NCI-H748 treated with DMSO at 0.1 percent for 48 hours (cell line): ENCODE measurements at regions not wholly inside any gene's neighbourhood (a gene's known extent, or its start where the extent isn't known, plus 50 kb on each side); places are given as distances from the start of the nearest gene placed in this dataset.

Experiments used
- DNase-seq: peaks from one replicate; lab custom pipeline; 2025; lab: John Stamatoyannopoulos, UW

- no peak for DNase-seq
These were observed 139.6 kb upstream of the FAM20A start for GRCh38 chr17:68740555-68741447.

DNA sequence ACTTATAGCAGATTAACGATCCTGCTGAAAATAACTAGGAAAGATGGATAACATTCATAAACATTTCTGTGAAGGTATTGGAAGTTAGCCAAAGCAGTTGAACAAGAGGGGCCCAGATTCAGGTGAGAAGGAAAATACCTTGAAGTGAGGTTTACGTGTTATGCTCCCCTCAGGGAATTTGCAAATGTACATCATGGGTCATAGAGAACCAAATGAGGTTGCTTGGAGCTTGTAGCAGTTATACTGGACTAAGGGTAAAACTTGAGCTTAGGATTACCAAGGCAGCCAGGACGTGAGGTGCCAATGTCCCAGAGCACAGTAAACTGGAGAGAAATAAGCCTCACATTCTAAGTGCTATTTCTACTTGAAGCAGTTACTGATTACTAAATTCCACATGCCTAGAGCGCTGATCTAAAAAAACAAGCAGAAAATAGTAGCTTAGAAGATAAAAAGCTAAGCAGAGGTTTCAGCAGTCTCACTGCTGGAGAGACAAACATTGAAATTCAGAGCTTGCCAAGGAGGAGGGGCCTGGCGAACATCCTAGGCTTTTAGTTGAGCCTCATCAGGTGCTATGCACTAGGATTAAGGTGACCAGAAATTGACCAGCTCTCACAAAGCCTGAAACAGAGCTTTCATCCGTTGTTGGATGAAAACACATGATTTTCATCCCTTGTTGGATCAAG, 136.7 kb upstream of the FAM20A start:
- no peak for DNase-seq

- DNase-seq: no peak
These were observed 133.8 kb upstream of the FAM20A start for GRCh38 chr17:68734931-68735330.

GRCh38 chr17:68734187-68734900, 133.2 kb upstream of the FAM20A start:
- DNase-seq: no peak

GRCh38 chr17:68733241-68734176, 132.3 kb upstream of the FAM20A start:
- no peak for DNase-seq

GRCh38 chr17:68732301-68732749, 131.2 kb upstream of the FAM20A start:
- no peak for DNase-seq

GRCh38 chr17:68731465-68731864, 130.3 kb upstream of the FAM20A start:
- DNase-seq: no peak

DNA sequence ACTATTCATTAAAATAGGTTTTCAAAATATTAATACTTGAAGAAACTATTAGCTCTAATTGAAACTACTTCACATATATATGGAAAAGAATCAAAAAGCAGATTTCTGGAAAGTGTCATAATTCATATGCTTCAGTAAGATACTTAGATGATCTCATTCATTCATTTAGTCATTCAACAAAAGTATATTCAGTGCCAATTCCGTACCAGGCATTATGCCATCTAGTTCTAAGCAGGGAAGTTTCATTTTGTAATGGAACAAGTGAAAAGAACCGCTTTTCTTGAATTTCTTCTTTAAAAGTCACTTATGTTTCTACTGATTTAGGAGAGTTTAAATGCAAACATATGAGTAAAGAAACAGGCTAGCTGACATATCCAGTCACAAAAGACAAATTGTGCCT, 118.3 kb upstream of the FAM20A start:
- DNase-seq: no peak

DNA sequence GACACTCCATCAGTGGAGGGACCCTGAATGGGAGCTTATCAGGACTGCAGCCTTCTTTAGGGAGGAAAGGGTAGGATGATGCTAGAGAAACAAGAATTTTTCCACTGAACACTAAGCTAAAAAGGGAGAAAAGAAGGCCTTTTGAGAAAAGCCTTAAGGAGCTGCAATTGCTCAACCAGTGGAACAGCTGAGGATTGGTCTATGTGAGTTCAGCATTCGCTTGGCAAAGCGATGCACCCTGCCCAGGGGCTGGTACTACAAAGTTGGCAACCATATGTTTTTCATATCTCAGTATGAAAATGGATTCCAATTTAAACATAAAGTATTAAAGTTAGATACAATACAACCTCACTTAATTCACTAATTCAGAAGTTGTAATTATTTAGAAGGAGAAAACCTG, 117.8 kb upstream of the FAM20A start:
- no peak for DNase-seq

DNA sequence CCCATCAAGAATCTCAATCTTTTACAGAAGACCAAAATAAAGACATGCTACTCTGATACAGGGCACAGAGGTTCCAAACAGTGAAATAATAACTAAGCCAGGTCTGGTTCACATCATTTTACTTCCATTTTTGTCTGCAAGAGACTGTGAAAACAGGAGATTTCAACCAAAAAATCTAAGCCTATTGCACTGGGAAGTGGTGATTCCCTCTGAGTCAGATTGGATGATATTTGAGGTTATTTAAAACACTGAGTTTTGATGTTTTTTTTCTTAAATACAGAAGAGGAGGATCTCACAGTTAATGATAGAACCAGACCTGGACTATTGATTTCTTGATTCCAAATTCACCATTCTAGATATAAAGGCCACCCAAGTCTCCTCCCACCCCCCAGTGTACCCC, 117.3 kb upstream of the FAM20A start:
- no peak for DNase-seq

GRCh38 chr17:68714676-68715075, 113.5 kb upstream of the FAM20A start:
- DNase-seq: no peak

- DNase-seq: no peak
These were observed 110.7 kb upstream of the FAM20A start for GRCh38 chr17:68711858-68712257.

GRCh38 chr17:68710976-68711375, 109.8 kb upstream of the FAM20A start:
- no peak for DNase-seq

- DNase-seq: no peak
These were observed 109.0 kb upstream of the FAM20A start for GRCh38 chr17:68710035-68710780.

DNA sequence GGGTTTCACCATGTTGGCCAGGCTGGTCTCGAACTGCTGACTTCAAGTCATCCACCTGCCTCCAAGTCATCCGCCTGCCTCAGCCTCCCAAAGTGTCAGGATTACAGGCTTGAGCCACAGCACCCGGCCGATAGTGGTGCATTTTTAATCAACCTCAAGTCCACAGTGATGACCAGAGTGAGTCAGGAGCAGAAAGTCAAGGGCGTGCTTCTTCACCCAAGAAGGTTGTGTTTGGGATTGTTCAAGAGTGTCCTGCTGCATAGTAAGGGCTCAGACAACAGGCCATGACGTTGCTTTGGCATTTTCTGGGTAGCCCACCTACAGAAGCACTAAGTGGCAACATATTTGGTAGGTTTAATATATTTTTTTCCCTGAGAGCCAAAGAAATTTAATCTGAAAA, 108.3 kb upstream of the FAM20A start:
- DNase-seq: no peak

DNA sequence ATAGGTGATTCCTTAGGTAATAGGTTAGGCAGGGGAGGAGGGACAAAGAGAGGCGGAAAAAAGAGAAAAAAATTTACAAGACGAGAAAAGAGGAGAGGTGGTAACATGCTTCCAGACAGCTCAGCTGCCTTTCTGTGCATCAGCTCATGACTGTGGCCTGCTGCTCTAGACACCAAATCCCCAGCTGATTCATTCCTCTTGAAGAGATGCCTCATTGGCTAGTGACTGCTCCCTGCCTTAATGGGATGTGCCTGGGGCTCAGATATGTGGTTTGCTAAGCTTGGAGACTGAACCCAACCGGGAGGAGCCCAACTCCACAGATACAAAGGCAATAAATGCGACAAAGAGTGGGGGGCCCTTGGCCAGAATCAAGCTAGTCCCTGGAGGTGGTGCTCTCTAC, 105.9 kb upstream of the FAM20A start:
- no peak for DNase-seq

- DNase-seq: no peak
These were observed 105.3 kb upstream of the FAM20A start for GRCh38 chr17:68706356-68706920.

- no peak for DNase-seq
These were observed 104.5 kb upstream of the FAM20A start for GRCh38 chr17:68705714-68706076.

DNA sequence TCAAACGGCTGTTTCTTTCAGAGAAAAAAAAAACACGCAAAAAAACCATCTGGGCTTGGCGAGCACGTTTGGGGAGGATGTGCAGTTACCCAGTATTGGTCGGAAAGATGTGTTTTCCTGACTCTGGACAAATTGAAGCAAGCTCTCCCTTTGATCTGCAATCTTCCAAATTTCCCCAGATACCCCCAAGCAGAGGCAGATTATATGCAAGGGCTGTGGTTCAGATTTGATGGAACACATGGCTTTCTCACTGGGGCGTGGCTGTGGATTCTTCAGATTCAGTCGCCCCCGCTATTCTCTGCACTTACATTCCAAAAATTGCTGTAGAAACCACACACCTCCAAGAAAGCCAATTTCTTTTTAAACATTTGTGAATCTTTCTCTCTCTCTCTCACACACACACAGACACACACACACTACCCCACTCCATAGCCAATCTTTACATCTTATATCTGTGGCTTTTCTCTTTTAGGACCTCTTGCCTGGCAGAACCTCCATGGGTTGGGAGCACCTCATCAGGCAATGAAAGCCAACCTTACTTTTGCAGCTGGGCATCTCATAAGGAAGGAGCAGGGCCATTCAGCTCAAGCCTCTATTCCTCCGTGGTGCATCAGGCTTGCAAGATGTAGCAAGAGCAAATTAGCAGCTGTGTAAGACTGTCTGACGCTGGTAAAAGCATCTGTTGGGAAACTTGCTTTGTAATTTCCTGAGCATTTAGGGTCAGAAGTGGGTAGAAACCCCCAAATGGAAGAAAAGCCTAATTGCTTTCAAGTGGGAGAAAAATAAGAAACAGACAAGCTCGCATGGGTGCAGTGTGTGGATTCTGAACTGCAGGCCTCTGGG, 103.9 kb upstream of the FAM20A start:
- no peak for DNase-seq

DNA sequence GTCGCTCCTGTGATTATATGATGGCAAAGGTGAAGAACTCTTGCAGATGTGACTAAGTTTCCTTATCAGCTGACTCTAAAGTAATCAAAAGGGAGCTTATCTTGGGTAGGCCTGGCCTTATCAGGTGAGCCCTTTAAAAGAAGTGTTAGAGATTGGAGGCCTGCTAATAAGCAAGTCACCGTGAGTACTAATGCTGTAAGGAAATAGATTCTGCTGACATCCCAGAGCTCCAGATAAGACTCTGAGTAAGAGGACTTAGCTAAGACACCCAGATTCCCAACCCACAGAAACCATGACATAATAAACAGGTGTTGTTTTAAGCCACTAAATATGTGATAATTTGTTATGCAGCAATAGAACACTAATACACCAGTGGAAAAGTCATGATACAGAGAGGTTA, 99.9 kb upstream of the FAM20A start:
- no peak for DNase-seq
